BE2C (cell line): ENCODE measurements at regions not wholly inside any gene's neighbourhood (a gene's known extent, or its start where the extent isn't known, plus 50 kb on each side); places are given as distances from the start of the nearest gene placed in this dataset.

Experiments used
- DNase-seq: peaks from one replicate; pipeline ENCODE4 v3.0.0-alpha.2; 2020
- H3K27me3 ChIP-seq: fragments of 250-450 bp; sonication (Bioruptor Pico); 2 replicates; pipeline ENCODE4 v1.5.1; 2020; ENCODE audit warnings: mild to moderate bottlenecking
- H3K36me3 ChIP-seq: fragments of 250-450 bp; sonication (Bioruptor Pico); 2 replicates; pipeline ENCODE4 v1.5.1; 2020; ENCODE audit warnings: mild to moderate bottlenecking
- H3K4me1 ChIP-seq: fragments of 250-450 bp; sonication (Bioruptor Pico); 2 replicates; pipeline ENCODE4 v1.5.1; 2020
- H3K4me3 ChIP-seq: 2 replicates; pipeline ENCODE4 v1.5.1; 2011; ENCODE audit warnings: low read depth, low read length
- H3K9me3 ChIP-seq: fragments of 250-450 bp; sonication (Bioruptor Pico); 2 replicates; pipeline ENCODE4 v1.5.1; 2020
- CTCF ChIP-seq: IDR thresholded peaks from 2 replicates; pipeline ENCODE4 v1.5.1; 2012; ENCODE audit warnings: mild to moderate bottlenecking, low read depth, low read length

DNA sequence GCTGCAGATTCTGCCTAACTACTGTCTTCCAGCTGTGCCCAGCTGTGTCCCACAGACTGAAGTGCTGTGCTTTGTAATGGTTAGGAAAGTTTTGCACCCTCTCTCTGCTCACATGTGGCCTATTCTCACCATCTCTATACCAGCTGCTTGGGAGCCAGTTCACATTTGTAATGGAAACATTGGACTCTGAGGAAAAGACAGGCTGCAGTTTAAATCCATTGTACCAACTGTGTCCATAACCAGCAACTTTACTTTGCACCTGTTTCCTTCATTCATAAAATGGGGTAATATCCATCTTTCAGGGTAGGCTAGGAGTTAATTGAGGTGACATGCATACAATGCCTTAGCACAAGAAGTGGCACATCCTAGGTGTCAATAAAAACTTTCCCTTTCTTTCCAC lies 344.0 kb downstream of the TNS1 start:
- Histone ChIP-seq H3K27me3 (no peaks in the 10 kb centered on the region), H3K36me3 (no peaks in the 10 kb centered on the region), H3K9me3 (no peaks in the 10 kb centered on the region; the same call in 1 of the 2 replicates), H3K4me3 (no peak overlapping the region), H3K4me1 (no peaks in the 10 kb centered on the region)
- no peak for DNase-seq
- no peak for TF ChIP-seq CTCF

- Histone ChIP-seq H3K36me3 (no peaks in the 10 kb centered on the region), H3K4me3 (no peak overlapping the region), H3K4me1 (no peaks in the 10 kb centered on the region), H3K27me3 (no peaks in the 10 kb centered on the region), H3K9me3 (no peaks in the 10 kb centered on the region; the same call in 1 of the 2 replicates)
- DNase-seq: no peak
- no peak for TF ChIP-seq CTCF
These were observed 345.5 kb downstream of the TNS1 start for GRCh38 chr2:217657252-217657651.

DNA sequence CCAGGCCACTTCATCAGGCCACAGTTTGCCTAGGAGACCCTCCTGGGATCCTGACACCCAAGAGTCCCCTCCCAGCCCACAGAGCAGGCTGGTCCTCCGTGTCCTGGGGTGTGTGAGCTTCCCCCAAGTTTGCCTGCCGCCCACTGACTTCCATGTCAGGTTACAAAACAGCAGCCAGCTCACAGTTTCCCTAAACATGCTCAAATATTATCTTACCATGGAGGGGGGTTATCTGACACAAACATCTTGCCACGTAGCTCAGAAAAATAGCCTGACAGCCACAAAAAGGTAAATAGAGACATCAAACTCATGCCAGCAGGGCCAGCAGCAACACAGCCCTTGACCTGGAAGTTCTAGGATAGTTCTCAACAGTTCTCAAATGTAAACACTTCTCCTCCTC lies 346.5 kb downstream of the TNS1 start:
- H3K27me3 ChIP-seq: no peaks in the 10 kb centered on the region
- no peaks in the 10 kb centered on the region for H3K36me3 ChIP-seq
- H3K4me3 ChIP-seq: no peak overlapping the region
- no peaks in the 10 kb centered on the region; the same call in 1 of the 2 replicates for H3K9me3 ChIP-seq
- no peak for DNase-seq
- no peak for TF ChIP-seq CTCF
- no peaks in the 10 kb centered on the region for H3K4me1 ChIP-seq

DNA sequence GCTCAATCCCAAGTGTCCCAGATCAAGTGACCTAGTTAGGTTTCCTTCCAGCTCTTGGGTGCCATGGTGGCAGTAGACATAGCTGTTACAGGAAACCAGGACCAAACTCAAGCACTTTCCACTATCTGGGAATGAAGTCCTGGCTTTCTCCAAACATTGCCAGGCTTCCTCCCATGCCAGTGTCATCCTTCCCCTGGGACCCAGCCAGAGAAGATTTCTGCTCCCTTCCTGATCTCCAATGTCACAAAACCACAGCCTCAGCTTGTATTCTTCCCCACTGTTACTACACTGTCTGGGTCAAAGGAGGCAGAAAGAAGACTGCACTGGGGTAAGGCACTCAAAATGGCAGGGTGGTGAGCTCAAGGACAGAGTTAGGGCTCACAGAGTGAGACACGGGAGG lies 347.1 kb downstream of the TNS1 start:
- no peaks in the 10 kb centered on the region for H3K27me3 ChIP-seq
- H3K4me3 ChIP-seq: no peak overlapping the region
- no peak for TF ChIP-seq CTCF
- no peaks in the 10 kb centered on the region; the same call in 1 of the 2 replicates for H3K9me3 ChIP-seq
- no peaks in the 10 kb centered on the region for H3K4me1 ChIP-seq
- no peak for DNase-seq
- H3K36me3 ChIP-seq: no peaks in the 10 kb centered on the region

DNA sequence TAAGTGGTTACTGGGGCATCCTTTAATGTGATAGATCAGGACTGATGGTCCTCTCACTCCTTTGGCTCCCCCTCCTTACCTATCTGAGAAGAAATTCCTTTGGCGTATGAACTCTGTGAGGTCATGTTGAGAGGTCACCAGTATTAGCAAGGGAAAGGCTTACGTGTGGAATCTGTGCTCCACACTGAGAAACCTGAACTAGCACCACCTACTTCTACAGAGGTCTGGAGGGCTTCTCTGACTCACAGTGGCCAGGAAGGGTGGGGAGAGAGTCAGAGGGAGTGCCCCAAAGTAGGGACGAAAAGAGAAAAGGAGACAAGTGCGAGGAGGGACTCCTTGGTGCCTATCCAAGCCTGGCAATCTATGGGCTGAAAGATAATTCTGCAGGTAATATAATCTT lies 348.6 kb downstream of the TNS1 start:
- Histone ChIP-seq H3K27me3 (no peaks in the 10 kb centered on the region), H3K36me3 (no peaks in the 10 kb centered on the region), H3K4me3 (no peak overlapping the region), H3K4me1 (no peaks in the 10 kb centered on the region), H3K9me3 (no peaks in the 10 kb centered on the region; the same call in 1 of the 2 replicates)
- no peak for TF ChIP-seq CTCF
- no peak for DNase-seq

GRCh38 chr2:217652761-217653639 lies 349.8 kb downstream of the TNS1 start:
- no peak for DNase-seq
- no peak overlapping the region for H3K4me3 ChIP-seq
- no peaks in the 10 kb centered on the region for H3K36me3 ChIP-seq
- H3K4me1 ChIP-seq: no peaks in the 10 kb centered on the region
- no peaks in the 10 kb centered on the region for H3K9me3 ChIP-seq
- TF ChIP-seq CTCF: no peak
- H3K27me3 ChIP-seq: no peaks in the 10 kb centered on the region
